CD1c-positive myeloid dendritic cell (primary cell): ENCODE measurements at regions not wholly inside any gene's neighbourhood (a gene's known extent, or its start where the extent isn't known, plus 50 kb on each side); places are given as distances from the start of the nearest gene placed in this dataset.

Experiments used
- DNase-seq: peaks from one replicate; pipeline ENCODE4 v3.0.0-alpha.2; 2016; ENCODE audit errors: extremely low spot score

DNA sequence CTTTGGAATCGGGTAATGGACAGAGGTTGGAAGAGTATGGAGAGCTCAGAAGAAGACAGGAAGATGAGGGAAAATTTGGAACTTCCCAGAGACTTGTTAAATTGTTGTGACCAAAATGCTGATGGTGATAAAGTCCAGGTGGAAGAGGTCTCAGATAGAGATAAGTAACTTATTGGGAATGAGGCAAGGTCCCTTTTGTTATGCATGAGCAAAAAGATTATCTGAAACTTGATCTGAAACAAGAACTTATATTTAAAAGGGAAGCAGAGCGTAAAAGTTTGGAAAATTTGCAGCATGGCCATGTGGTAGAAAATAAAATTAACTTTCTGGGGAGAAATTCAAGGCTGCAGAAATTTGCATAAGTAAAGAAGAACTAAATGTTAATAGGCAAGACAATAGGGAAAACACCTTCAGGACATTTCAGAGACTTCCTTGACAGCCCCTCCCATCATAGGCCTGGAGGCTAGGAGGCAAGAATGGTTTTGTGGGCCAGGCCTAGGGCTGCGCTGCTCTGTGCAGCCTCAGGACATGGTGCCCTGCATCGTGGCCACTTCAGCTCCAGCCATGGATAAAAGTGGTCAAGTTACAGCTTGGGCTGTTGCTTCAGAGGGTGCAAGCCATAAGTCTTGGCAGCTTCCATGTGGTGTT lies 425.7 kb upstream of the PRICKLE1 start:
- no peak for DNase-seq

DNA sequence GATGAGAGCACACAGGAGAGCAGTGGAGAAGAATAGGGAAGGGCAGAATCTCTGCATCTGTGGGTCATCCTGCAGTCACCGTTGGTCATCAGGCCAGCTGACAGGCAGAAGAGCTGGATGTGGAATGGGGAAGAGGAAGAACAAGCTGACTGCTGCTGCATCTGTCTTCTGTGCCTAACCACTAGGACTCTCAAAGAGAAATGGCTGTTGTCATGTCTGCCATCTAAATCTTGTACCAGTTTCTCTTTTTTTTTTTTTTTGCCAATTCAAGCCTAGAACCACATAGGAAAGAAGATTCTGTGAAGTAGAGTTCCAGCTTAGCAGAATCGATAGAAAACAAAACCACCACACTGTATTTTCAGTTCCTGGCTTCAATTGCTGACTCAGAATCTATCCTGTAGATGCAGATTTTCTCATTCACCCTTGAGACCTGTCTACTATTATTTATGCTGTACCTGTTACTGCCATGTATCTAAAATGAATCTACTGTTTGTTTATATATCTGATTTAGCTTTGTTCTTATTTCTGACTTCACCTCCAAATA lies 421.9 kb upstream of the PRICKLE1 start:
- no peak for DNase-seq

GRCh38 chr12:43009846-43010240 lies 420.3 kb upstream of the PRICKLE1 start:
- no peak for DNase-seq

DNA sequence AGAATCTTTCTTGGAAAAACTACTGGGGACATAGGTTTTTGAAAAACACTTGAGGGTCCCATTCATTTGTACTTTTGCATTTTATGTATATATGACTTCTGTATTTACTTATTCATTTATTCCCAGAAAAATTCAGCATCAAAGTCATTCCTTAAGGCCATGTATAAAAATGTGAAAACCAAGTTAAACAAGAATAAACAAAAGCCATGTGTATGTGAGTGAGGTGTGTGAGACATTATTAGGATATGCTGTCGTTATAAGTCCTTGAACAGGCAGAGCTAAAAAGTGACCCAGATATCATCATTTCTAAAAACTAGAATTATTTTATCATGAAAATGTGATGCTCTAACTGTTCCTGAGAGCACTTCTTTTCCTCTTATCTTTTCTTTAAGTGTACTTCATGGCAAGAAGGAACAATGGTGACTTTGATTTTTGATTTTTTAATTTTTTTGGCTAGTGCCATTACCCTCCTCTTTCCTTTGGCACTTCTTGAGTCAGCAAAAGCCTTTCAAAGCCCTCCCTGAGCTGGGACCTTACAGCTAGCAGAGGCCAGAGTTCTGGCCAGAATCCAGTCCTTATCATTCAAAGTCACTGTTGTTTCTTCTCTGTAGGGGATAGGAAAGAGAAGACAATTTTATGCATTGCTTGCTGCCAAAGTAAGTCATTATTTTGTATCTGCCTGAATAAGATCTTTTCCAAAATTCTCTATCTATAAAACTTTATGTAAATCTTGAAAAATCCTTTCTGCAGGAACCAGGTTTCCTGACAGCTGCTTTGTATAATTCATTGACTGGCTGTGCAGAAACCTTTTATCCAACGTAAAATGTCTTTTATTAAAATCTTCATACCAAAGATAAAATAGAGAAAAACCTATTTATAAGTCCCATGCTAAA lies 419.7 kb upstream of the PRICKLE1 start:
- DNase-seq: no peak

- no peak for DNase-seq
Observed at GRCh38 chr12:43004908-43005307, 415.4 kb upstream of the PRICKLE1 start.

DNA sequence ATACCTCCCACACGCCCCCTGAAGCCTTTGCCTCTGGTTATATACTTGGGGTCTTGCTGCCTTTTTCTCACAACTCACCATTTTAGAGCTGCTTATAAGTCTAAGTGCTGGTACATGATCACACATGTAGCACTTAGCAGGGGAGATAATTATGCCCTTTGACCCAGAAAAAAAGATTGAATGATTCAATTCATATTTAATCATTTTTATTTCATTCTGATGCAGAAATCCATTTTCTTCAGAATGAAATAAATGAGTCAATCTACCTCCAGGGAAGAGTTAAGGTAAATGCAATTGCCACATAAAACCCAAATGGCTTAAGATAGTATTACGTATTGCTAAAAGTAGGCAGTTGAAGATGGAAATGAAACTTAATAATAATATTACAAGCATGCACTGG lies 414.6 kb upstream of the PRICKLE1 start:
- no peak for DNase-seq

- no peak for DNase-seq
Observed at GRCh38 chr12:42996869-42997431, 407.4 kb upstream of the PRICKLE1 start.

GRCh38 chr12:42992826-42993225 lies 403.3 kb upstream of the PRICKLE1 start:
- no peak for DNase-seq

DNA sequence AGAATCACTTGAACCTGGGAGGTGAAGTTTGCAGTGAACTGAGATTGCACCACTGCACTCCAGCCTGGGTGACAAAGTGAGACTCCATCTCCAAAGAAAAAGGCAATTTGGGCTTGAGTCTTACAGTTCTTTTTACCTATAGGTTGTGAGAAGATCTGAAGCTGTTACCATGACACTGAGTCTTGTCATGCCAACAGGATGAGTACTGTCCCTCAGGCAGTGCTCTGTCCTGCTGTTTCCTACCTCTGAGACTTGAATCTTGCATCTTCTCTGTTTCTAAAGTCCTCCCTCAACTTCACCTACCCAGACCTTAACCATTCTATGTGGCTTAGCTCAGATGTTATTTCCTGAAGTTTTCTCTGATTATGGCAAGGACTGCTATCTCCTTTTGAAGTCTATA lies 400.8 kb upstream of the PRICKLE1 start:
- no peak for DNase-seq

DNA sequence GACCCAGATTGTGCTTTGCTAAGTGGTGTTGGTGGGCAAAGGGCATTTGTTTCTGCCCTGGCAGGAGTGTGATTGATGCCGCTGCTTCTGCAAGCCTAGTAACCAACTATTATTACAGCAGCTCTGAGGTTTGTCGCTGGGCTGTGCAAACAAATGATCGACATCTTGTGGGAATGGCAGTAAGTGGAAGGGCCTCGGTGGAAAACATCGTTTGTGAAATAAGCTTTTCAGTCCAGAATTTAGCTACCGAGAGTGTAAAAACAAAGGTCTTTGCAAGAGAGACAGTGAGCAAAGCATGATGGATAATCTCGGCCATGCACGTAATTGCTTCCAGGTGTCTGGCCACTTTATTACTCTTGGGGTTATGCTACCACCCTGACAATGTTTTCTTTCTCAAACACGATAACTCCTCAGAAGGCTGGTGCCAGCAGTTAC lies 397.7 kb upstream of the PRICKLE1 start:
- no peak for DNase-seq

GRCh38 chr12:42985506-42985905 lies 396.0 kb upstream of the PRICKLE1 start:
- no peak for DNase-seq

GRCh38 chr12:42982828-42983227 lies 393.3 kb upstream of the PRICKLE1 start:
- DNase-seq: no peak

DNA sequence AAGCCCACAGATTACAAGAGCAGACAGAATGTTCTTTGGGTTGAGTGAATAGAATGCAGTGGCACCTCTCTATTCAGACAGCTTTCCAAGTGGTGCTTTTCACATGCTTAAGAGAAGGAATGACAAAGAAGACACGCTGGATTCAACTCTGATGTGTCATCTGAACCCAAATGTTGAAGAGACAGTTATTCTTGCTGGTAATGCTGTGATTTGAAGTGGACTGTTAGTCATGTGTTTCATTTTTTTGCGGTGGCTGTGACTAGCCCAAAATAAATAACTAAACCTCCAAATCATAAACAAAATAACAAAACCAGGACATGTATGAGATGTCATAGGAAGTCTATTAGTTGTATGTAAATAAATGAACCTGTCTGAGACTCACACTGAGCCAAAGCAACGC lies 391.8 kb upstream of the PRICKLE1 start:
- DNase-seq: no peak

DNA sequence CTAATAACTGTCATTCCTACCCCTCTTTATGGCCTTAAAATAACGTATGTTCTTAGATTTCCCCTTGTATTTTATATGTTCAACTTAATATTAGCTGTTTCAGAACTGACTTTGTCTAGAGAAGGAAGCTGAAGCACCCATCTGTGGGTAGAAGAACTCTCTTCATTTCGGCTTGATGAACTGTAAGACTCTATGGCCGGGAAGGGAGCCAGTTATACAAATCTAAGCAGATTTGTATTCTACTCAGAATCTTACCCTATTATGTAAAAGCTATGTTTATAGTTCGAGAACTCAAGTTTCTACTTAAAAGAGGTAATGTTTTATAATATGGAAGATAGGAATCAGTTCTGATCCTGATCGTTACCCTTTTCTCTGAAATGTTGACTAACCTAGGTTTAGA lies 390.9 kb upstream of the PRICKLE1 start:
- DNase-seq: no peak

DNA sequence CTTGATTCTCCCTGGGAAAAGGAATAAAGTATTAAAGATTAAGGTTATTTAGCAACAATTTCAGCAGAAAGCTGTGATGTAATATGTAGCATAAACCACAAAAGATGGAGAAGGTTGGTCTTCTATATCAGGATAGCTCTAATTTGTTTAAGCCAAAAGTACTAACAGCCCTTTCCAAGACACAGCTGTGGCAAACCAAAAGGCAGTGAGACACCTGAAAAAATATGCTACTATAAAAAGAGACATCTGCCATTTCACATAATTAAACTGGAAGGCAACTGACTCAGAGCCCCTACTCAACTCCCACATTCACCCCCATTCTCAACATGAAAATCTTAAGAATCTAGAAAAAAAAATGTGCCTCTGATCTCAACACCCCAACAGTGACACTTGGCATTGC lies 390.2 kb upstream of the PRICKLE1 start:
- DNase-seq: no peak

DNA sequence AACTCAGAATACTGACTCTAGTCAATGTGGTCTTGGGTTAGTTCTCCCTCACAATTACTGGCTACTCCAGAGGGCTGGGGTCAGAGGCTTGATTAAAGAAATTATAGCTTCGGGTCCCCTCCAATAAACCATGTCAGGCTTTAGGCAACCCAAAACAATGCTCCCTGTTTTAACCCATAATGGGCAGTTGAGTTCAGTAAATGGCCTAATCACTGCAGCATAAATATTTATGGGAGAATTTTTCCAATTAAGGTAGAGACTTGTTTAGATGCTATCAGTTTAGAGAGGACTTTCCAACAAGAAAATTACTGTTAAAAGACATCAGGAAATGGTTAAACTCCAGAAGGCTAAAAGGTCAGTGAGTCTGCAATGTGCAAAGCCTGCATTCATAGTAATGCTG lies 389.2 kb upstream of the PRICKLE1 start:
- no peak for DNase-seq

DNA sequence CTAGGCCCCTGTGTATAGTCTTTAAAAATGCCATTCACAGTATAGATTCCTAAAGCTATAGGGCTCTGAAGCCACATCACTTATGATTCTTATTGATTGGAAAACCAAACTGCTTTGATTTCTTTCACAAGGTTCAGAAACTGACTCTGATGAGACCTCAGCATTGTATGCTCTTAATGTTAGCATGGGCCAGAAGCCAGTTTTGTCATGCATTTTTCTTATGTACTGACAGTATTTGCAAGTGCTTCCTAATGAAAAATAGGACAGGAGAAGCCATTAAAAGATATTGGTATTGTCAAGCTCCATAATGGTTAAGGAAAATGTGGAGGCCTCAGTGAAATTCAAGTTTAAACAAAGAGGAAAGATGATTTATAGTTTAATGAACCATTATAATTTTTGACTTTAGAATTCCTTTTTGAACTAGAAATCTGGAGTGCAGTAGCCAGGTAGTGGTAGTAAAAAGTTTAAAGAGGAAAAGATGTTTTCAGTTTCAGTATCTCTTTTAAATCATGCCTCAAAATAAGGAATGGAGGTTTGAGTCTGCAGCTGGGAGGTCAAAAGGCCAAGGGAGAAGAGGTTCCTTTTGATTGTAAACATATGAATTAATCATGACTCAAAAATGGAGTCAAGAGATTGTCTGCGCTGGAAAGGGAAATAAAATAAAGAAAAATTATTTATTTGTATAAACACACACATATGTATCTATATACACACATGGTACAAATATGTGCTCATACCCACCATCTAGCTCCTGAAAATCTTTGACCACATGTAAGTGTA lies 388.1 kb upstream of the PRICKLE1 start:
- no peak for DNase-seq

DNA sequence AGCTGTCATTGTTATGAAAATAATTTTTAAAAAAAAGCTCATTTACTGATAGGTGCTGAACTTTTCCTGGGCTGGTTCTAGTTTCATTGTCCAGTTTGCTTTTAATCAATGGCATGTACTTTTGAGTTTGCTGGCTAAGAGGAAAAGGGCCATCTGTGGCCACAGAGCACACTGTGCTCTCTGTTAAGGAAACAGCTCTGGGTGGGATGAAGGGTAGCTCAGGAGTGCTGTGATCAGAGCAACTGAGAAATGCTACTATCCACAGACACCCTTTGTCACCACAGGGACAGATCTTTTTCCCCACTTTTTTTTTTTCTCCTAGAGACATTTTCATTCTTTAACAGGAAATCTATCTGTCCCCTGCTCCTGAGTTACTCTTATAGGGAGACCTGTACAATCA lies 387.1 kb upstream of the PRICKLE1 start:
- DNase-seq: no peak

DNA sequence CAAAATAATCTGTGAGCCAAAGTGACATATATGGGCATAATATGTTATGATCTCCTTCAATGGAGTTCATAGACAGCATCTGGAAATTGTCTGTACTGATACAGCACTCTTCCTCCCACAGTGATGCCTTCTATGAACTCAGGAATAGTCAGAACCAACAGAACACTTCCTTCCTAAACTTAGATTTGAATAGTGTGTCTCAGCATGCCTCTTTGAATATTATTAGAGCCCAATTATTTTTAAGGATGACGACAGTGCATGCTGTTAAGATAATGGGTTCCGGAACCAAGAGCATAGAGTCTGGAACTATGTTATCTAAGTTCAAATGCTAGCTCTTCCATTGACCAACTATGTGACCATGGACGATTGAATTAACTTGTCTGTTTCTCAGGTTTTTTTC lies 386.6 kb upstream of the PRICKLE1 start:
- DNase-seq: no peak

DNA sequence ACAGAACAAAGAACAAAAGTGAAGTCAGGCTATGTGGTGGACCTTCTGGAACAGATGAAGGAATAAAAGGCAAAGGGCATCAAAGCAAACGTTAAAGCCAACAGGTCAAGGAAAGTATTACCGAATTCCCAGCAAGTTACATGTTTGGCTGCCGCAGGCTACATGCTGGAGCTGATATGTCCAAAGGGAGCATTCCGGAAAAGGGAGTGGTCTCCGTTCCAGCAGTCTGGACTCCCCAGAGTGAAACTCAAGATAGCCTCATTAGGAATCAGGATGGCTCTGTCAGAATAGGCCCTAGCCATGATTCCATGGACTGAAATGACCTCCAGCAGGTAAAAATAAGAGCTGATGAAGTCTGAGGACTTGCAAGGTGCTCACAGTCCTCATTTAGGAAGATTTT lies 379.8 kb upstream of the PRICKLE1 start:
- DNase-seq: no peak

GRCh38 chr12:42968426-42968825 lies 378.9 kb upstream of the PRICKLE1 start:
- DNase-seq: no peak

GRCh38 chr12:42967850-42968249 lies 378.3 kb upstream of the PRICKLE1 start:
- DNase-seq: no peak
